Glomerular visceral epithelial cell (primary cell): ENCODE measurements at regions not wholly inside any gene's neighbourhood (a gene's known extent, or its start where the extent isn't known, plus 50 kb on each side); places are given as distances from the start of the nearest gene placed in this dataset.
A peak's percentile ranks its signal among the peaks of the same experiment; 100 is the strongest.

Source experiments
- DNase-seq: peaks from one replicate; pipeline ENCODE4 v3.0.0-alpha.2; 2016; ENCODE audit errors: extremely low spot score

- DNase-seq: no peak
Measured at GRCh38 chr1:84090447-84091245, 53.4 kb upstream of the PRKACB start.

- no peak for DNase-seq
Measured at GRCh38 chr1:84089867-84090266, 54.2 kb upstream of the PRKACB start.

- peak; percentile 76 for DNase-seq
Measured at GRCh38 chr1:84089465-84089864, 54.6 kb upstream of the PRKACB start.

- no peak for DNase-seq
Measured at GRCh38 chr1:84086616-84087015, 57.5 kb upstream of the PRKACB start.

GRCh38 chr1:84086189-84086588, 57.9 kb upstream of the PRKACB start:
- DNase-seq: no peak

GRCh38 chr1:84083307-84083706, 60.8 kb upstream of the PRKACB start:
- DNase-seq: no peak

- no peak for DNase-seq
Measured at GRCh38 chr1:84078842-84079202, 65.2 kb upstream of the PRKACB start.

- DNase-seq: peak; percentile 51
Measured at GRCh38 chr1:84078108-84078841, 65.8 kb upstream of the PRKACB start.

GRCh38 chr1:84077476-84078107, 66.5 kb upstream of the PRKACB start:
- DNase-seq: peak; percentile 87

GRCh38 chr1:84073266-84073665, 70.8 kb upstream of the PRKACB start:
- DNase-seq: no peak

GRCh38 chr1:84069236-84069845, 70.4 kb upstream of the TTLL7 start:
- DNase-seq: no peak

- no peak for DNase-seq
Measured at GRCh38 chr1:84062496-84062895, 63.6 kb upstream of the TTLL7 start.

GRCh38 chr1:84061336-84061735, 62.4 kb upstream of the TTLL7 start:
- no peak for DNase-seq

GRCh38 chr1:84060781-84061180, 61.8 kb upstream of the TTLL7 start:
- DNase-seq: no peak

GRCh38 chr1:84048820-84049219, 49.9 kb upstream of the TTLL7 start:
- DNase-seq: no peak
